C4-2B (cell line): ENCODE measurements at regions not wholly inside any gene's neighbourhood (a gene's known extent, or its start where the extent isn't known, plus 50 kb on each side); places are given as distances from the start of the nearest gene placed in this dataset.

Experiments used
- CTCF ChIP-seq: fragments of 450-650 bp; conservative IDR thresholded peaks from 2 replicates; pipeline ENCODE4 v1.5.1; 2017; ENCODE audit warnings: mild to moderate bottlenecking
- ZFX ChIP-seq: fragments of 450-650 bp; IDR thresholded peaks from 2 replicates; pipeline ENCODE4 v1.6.1; 2017

- TF ChIP-seq CTCF (no peak), ZFX (no peak)
Observed at GRCh38 chr3:164360078-164360578, 718.2 kb downstream of the SI start.
